WTC11 (cell line): ENCODE measurements at regions not wholly inside any gene's neighbourhood (a gene's known extent, or its start where the extent isn't known, plus 50 kb on each side); places are given as distances from the start of the nearest gene placed in this dataset.

ENCODE experiments used
- ATF1 ChIP-seq: sonication (generic); formaldehyde crosslinking; IDR thresholded peaks from 2 replicates; pipeline ENCODE4 v1.8.1; 2023; ENCODE audit warnings: mild to moderate bottlenecking, moderate library complexity, missing genetic modification reagents
- CTCF ChIP-seq: fragments of 200-600 bp; IDR thresholded peaks from 2 replicates; pipeline ENCODE4 v1.8.0; 2022; ENCODE audit warnings: antibody characterized with exemption
- MXD4 ChIP-seq: fragments of 250-450 bp; sonication (Bioruptor Pico); IDR thresholded peaks from 2 replicates; pipeline ENCODE4 v1.8.0; 2021; ENCODE audit warnings: mild to moderate bottlenecking, moderate library complexity, borderline replicate concordance
- USF1 ChIP-seq: sonication (generic); formaldehyde crosslinking; IDR thresholded peaks from 2 replicates; pipeline ENCODE4 v1.8.0; 2022; ENCODE audit warnings: mild to moderate bottlenecking, missing genetic modification reagents
- USF2 ChIP-seq: sonication (generic); formaldehyde crosslinking; IDR thresholded peaks from 2 replicates; pipeline ENCODE4 v1.8.1; 2023; ENCODE audit warnings: mild to moderate bottlenecking, missing genetic modification reagents, moderate library complexity

- no peak for TF ChIP-seq USF2 (CRISPR knock-in tag)
- TF ChIP-seq ATF1 = no peak
- TF ChIP-seq MXD4 = no peak
- TF ChIP-seq CTCF = no peak
- TF ChIP-seq USF1 (CRISPR knock-in tag) = no peak
These were observed 173.0 kb upstream of the TET2 start for GRCh38 chr4:104973708-104974107.
